Immature natural killer cell (primary cell): ENCODE measurements at regions not wholly inside any gene's neighbourhood (a gene's known extent, or its start where the extent isn't known, plus 50 kb on each side); places are given as distances from the start of the nearest gene placed in this dataset.
A peak's percentile ranks its signal among the peaks of the same experiment; 100 is the strongest.

Experiments
- DNase-seq, 3 donors: peaks; one replicate each; pipeline ENCODE4 v3.0.0; 2022; ENCODE audit warnings: mixed read lengths in 1 of 3
- H3K27ac Mint-ChIP-seq, 6 donors: one replicate each; pipeline ENCODE4 v1.8.0; 2020; ENCODE audit warnings: mixed read lengths in 6 of 6, mild to moderate bottlenecking in 5 of 6, inconsistent platforms in 4 of 6, moderate library complexity in 3 of 6
- H3K27me3 Mint-ChIP-seq, 3 donors: one replicate each; pipeline ENCODE4 v1.8.0; 2020 to 2021; ENCODE audit warnings: low read depth in 3 of 3, mild to moderate bottlenecking in 3 of 3, mixed read lengths in 3 of 3, moderate library complexity in 3 of 3, inconsistent platforms in 1 of 3
- H3K36me3 Mint-ChIP-seq, 3 donors: one replicate each; pipeline ENCODE4 v1.8.0; 2020; ENCODE audit warnings: mixed read lengths in 3 of 3, inconsistent platforms in 2 of 3, mild to moderate bottlenecking in 2 of 3
- H3K4me1 Mint-ChIP-seq, 2 donors: one replicate each; pipeline ENCODE4 v1.8.0; 2020; ENCODE audit warnings: inconsistent platforms in 2 of 2, mild to moderate bottlenecking in 2 of 2, mixed read lengths in 2 of 2, moderate library complexity in 1 of 2
- H3K4me3 Mint-ChIP-seq, 5 donors: one replicate each; pipeline ENCODE4 v1.8.0; 2020; ENCODE audit warnings: mild to moderate bottlenecking in 5 of 5, mixed read lengths in 5 of 5, inconsistent platforms in 3 of 5, moderate library complexity in 3 of 5
- H3K9me3 Mint-ChIP-seq, 6 donors: one replicate each; pipeline ENCODE4 v1.8.0; 2020; ENCODE audit warnings: mild to moderate bottlenecking in 6 of 6, mixed read lengths in 6 of 6, inconsistent platforms in 4 of 6, moderate library complexity in 3 of 6

GRCh38 chr14:106838991-106839769, 1312.8 kb downstream of the TMEM121 start:
- Mint-ChIP-seq H3K9me3 (no peaks in the 10 kb centered on the region), H3K27me3 (peaks cover 2 to 10% (median 4%) of the 10 kb centered on the region in 3 donors), H3K4me3 (no peak overlapping the region), H3K27ac (no peak overlapping the region), H3K4me1 (peaks cover 16 to 18% of the 10 kb centered on the region in 2 donors), H3K36me3 (no peaks in the 10 kb centered on the region)
- DNase-seq, result no peak

- H3K9me3 Mint-ChIP-seq, result no peaks in the 10 kb centered on the region
- no peak overlapping the region for H3K4me3 Mint-ChIP-seq
- H3K4me1 Mint-ChIP-seq, result peaks cover 20 to 24% of the 10 kb centered on the region in 2 donors
Measured at GRCh38 chr14:106840258-106840657, 1313.9 kb downstream of the TMEM121 start.

GRCh38 chr14:106840991-106841390, 1314.6 kb downstream of the TMEM121 start:
- H3K27me3 Mint-ChIP-seq, result peaks cover 4 to 12% (median 6%) of the 10 kb centered on the region in 3 donors
- no peaks in the 10 kb centered on the region for H3K36me3 Mint-ChIP-seq
- H3K4me3 Mint-ChIP-seq, result no peak overlapping the region
- no peaks in the 10 kb centered on the region for H3K9me3 Mint-ChIP-seq
- H3K4me1 Mint-ChIP-seq, result peaks cover 28 to 31% of the 10 kb centered on the region in 2 donors
- H3K27ac Mint-ChIP-seq, result no peak overlapping the region
- no peak for DNase-seq

More at GRCh38 chr14:106840258-106840657, 1313.9 kb downstream of the TMEM121 start:
- H3K27ac Mint-ChIP-seq, result peak overlapping the region in 2 of 6 donors; percentile 5 to 24
- DNase-seq, result no peak
- peaks cover 5 to 12% (median 6%) of the 10 kb centered on the region in 3 donors for H3K27me3 Mint-ChIP-seq
- no peaks in the 10 kb centered on the region for H3K36me3 Mint-ChIP-seq

- Mint-ChIP-seq H3K27ac (no peak overlapping the region), H3K4me1 (peaks cover 35 to 38% of the 10 kb centered on the region in 2 donors), H3K27me3 (peaks cover 0 to 12% (median 6%) of the 10 kb centered on the region in 3 donors), H3K9me3 (no peaks in the 10 kb centered on the region), H3K36me3 (no peaks in the 10 kb centered on the region), H3K4me3 (no peak overlapping the region)
- DNase-seq, result no peak
Measured at GRCh38 chr14:106841701-106842100, 1315.3 kb downstream of the TMEM121 start.

GRCh38 chr14:106842687-106843086, 1316.3 kb downstream of the TMEM121 start:
- Mint-ChIP-seq H3K4me3 (peak overlapping the region; percentile 2 to 99 (median 55)), H3K27ac (peak overlapping the region in 5 of 6 donors; percentile 3 to 97 (median 58)), H3K9me3 (no peaks in the 10 kb centered on the region), H3K4me1 (peaks cover 35 to 45% of the 10 kb centered on the region in 2 donors), H3K27me3 (peaks cover 0 to 12% (median 6%) of the 10 kb centered on the region in 3 donors), H3K36me3 (no peaks in the 10 kb centered on the region)
- no peak for DNase-seq

- Mint-ChIP-seq H3K36me3 (no peaks in the 10 kb centered on the region), H3K4me1 (peaks cover 35 to 45% of the 10 kb centered on the region in 2 donors), H3K27me3 (peaks cover 0 to 12% (median 6%) of the 10 kb centered on the region in 3 donors), H3K4me3 (peak overlapping the region; percentile 94 to 99 (median 97)), H3K9me3 (no peaks in the 10 kb centered on the region), H3K27ac (peak overlapping the region; percentile 92 to 97 (median 94))
- DNase-seq, result peak in 1 of 3 donors; percentile 6
Measured at GRCh38 chr14:106843386-106843785, 1317.0 kb downstream of the TMEM121 start.

- peak overlapping the region; percentile 92 to 97 (median 94) for H3K27ac Mint-ChIP-seq
- H3K36me3 Mint-ChIP-seq, result no peaks in the 10 kb centered on the region
- H3K4me1 Mint-ChIP-seq, result peaks cover 35 to 45% of the 10 kb centered on the region in 2 donors
- peak; percentile 45 to 55 (median 46) for DNase-seq
- H3K27me3 Mint-ChIP-seq, result peaks cover 0 to 12% (median 6%) of the 10 kb centered on the region in 3 donors
- peak overlapping the region; percentile 94 to 99 (median 97) for H3K4me3 Mint-ChIP-seq
- H3K9me3 Mint-ChIP-seq, result no peaks in the 10 kb centered on the region
Measured at GRCh38 chr14:106843951-106844483, 1317.6 kb downstream of the TMEM121 start.

GRCh38 chr14:106844608-106845285, 1318.4 kb downstream of the TMEM121 start:
- Mint-ChIP-seq H3K27me3 (peaks cover 0 to 12% (median 6%) of the 10 kb centered on the region in 3 donors), H3K9me3 (no peaks in the 10 kb centered on the region), H3K4me3 (peak overlapping the region; percentile 94 to 99 (median 97)), H3K27ac (peak overlapping the region; percentile 92 to 97 (median 94)), H3K4me1 (peaks cover 35 to 45% of the 10 kb centered on the region in 2 donors), H3K36me3 (no peaks in the 10 kb centered on the region)
- peak; percentile 81 to 86 (median 85) for DNase-seq

GRCh38 chr14:106845286-106846087, 1319.1 kb downstream of the TMEM121 start:
- H3K27ac Mint-ChIP-seq, result peak overlapping the region; percentile 72 to 95 (median 89)
- H3K4me3 Mint-ChIP-seq, result peak overlapping the region; percentile 94 to 99 (median 97)
- no peaks in the 10 kb centered on the region for H3K36me3 Mint-ChIP-seq
- peaks cover 0 to 12% (median 6%) of the 10 kb centered on the region in 3 donors for H3K27me3 Mint-ChIP-seq
- no peaks in the 10 kb centered on the region for H3K9me3 Mint-ChIP-seq
- H3K4me1 Mint-ChIP-seq, result peaks cover 35 to 45% of the 10 kb centered on the region in 2 donors
- peak; percentile 33 to 47 (median 42) for DNase-seq

GRCh38 chr14:106846218-106846617, 1319.8 kb downstream of the TMEM121 start:
- H3K27ac Mint-ChIP-seq, result peak overlapping the region; percentile 36 to 95 (median 89)
- peak overlapping the region; percentile 94 to 99 (median 97) for H3K4me3 Mint-ChIP-seq
- H3K9me3 Mint-ChIP-seq, result no peaks in the 10 kb centered on the region
- peaks cover 0 to 12% (median 6%) of the 10 kb centered on the region in 3 donors for H3K27me3 Mint-ChIP-seq
- H3K36me3 Mint-ChIP-seq, result no peaks in the 10 kb centered on the region
- no peak for DNase-seq
- H3K4me1 Mint-ChIP-seq, result peaks cover 35 to 45% of the 10 kb centered on the region in 2 donors

- Mint-ChIP-seq H3K9me3 (no peaks in the 10 kb centered on the region), H3K4me1 (peaks cover 26 to 33% of the 10 kb centered on the region in 2 donors), H3K27me3 (peaks cover 0 to 10% (median 5%) of the 10 kb centered on the region in 3 donors), H3K36me3 (no peaks in the 10 kb centered on the region), H3K4me3 (no peak overlapping the region), H3K27ac (peak overlapping the region in 1 of 6 donors; percentile 22)
- DNase-seq, result peak in 1 of 3 donors; percentile 10
Measured at GRCh38 chr14:106848330-106849121, 1322.1 kb downstream of the TMEM121 start.

- no peak overlapping the region for H3K27ac Mint-ChIP-seq
- peaks cover 6 to 12% of the 10 kb centered on the region in 2 donors for H3K4me1 Mint-ChIP-seq
- H3K27me3 Mint-ChIP-seq, result no peaks in the 10 kb centered on the region
- H3K4me3 Mint-ChIP-seq, result no peak overlapping the region
- H3K9me3 Mint-ChIP-seq, result no peaks in the 10 kb centered on the region
- H3K36me3 Mint-ChIP-seq, result no peaks in the 10 kb centered on the region
- no peak for DNase-seq
Measured at GRCh38 chr14:106850913-106851825, 1324.8 kb downstream of the TMEM121 start.
